Tibial artery (tissue), 4 donors: ENCODE measurements at regions not wholly inside any gene's neighbourhood (a gene's known extent, or its start where the extent isn't known, plus 50 kb on each side); places are given as distances from the start of the nearest gene placed in this dataset.

Experiments
- DNase-seq, 2 donors: peaks; one replicate each; pipeline ENCODE4 v3.0.0-alpha.2; 2019
- H3K27ac ChIP-seq, 2 donors: fragments of 200-600 bp; sonication (generic) in 1 of 2; 1 replicate in 1 of 2; 2 replicates in 1 of 2; pipeline ENCODE4 v1.5.1; 2018 to 2019; ENCODE audit warnings: mild to moderate bottlenecking in 1 of 2
- H3K27me3 ChIP-seq, 2 donors: fragments of 200-600 bp; sonication (generic) in 1 of 2; one replicate each; pipeline versions ENCODE4 v1.5.1 to v1.6.0; 2016 to 2019
- H3K36me3 ChIP-seq, 3 donors: fragments of 200-600 bp; sonication (generic) in 2 of 3; one replicate each; pipeline ENCODE4 v1.5.1; 2016 to 2019; ENCODE audit warnings: mild to moderate bottlenecking in 2 of 3
- H3K4me1 ChIP-seq, 4 donors: fragments of 200-600 bp; sonication (generic) in 2 of 4; 1 replicate in 3 of 4; 2 replicates in 1 of 4; pipeline ENCODE4 v1.5.1; 2016 to 2019
- H3K4me3 ChIP-seq, 2 donors: fragments of 200-600 bp; sonication (generic) in 1 of 2; 1 replicate in 1 of 2; 2 replicates in 1 of 2; pipeline ENCODE4 v1.5.1; 2018 to 2019; ENCODE audit warnings: mild to moderate bottlenecking in 2 of 2
- H3K9me3 ChIP-seq, 3 donors: fragments of 200-600 bp; sonication (generic) in 1 of 3; one replicate each; pipeline ENCODE4 v1.5.1; 2016 to 2019
- CTCF ChIP-seq, 2 experiments: fragments of 200-600 bp in 1 of 2; fragments of 450-650 bp in 1 of 2; IDR thresholded peaks; one replicate each; pipeline ENCODE4 v1.5.1; 2017 to 2019; ENCODE audit warnings: antibody characterized with exemption in 2 of 2, mild to moderate bottlenecking in 1 of 2, moderate library complexity in 1 of 2
- intact Hi-C: fragments of 100-400 bp; cut with DNase I; formaldehyde crosslinking; loops from one replicate; pipeline ENCODE4 v1.15.0; 2023; ENCODE audit warnings: low total_unique reads

DNA sequence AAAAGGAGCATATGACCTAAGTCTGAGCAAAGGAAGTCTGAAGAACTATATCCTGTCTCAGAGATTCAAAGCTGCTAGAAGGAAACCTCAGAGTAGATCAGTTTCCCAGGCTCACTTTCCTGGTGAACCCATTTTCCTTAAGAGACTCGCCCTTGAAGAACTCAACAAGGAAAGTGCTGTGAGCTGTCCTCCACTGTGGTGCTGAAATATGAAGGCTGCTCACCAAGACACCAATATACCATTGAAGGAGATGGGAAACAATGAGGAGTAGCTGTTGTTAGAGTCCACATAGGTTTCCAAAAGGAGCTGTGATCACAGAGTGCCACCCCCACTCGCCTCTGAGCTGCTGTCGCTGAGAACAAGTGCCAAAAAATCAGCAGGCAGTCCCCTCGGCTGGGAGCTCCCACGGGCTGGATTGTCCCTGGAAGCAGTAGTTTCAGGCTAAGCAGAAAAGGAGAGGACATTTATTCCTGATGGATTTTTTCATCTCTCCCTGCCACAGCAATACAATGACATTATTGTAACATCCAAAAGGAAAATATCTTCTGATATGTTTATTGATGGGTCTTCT lies 282.1 kb downstream of the RPS29 start:
- Histone ChIP-seq H3K27ac (no peak overlapping the region), H3K36me3 (no peaks in the 10 kb centered on the region), H3K4me1 (no peaks in the 10 kb centered on the region), H3K9me3 (no peaks in the 10 kb centered on the region), H3K4me3 (no peak overlapping the region), H3K27me3 (no peaks in the 10 kb centered on the region)
- TF ChIP-seq CTCF (IDR thresholded peaks at IDR 0.05) = no peak
- DNase-seq = no peak
- intact Hi-C loops = no loop called here

GRCh38 chr14:49297102-49297501 lies 289.1 kb downstream of the RPS29 start:
- H3K9me3 ChIP-seq = no peaks in the 10 kb centered on the region
- H3K27me3 ChIP-seq = no peaks in the 10 kb centered on the region
- no peak overlapping the region for H3K4me3 ChIP-seq
- no peaks in the 10 kb centered on the region for H3K4me1 ChIP-seq
- no peak for DNase-seq
- intact Hi-C loops = no loop called here
- H3K27ac ChIP-seq = no peak overlapping the region
- no peak for TF ChIP-seq CTCF (IDR thresholded peaks at IDR 0.05)
- H3K36me3 ChIP-seq = no peaks in the 10 kb centered on the region

- Histone ChIP-seq H3K4me1 (no peaks in the 10 kb centered on the region), H3K9me3 (no peaks in the 10 kb centered on the region), H3K36me3 (no peaks in the 10 kb centered on the region), H3K27me3 (no peaks in the 10 kb centered on the region), H3K4me3 (no peak overlapping the region), H3K27ac (no peak overlapping the region)
- DNase-seq = no peak
- TF ChIP-seq CTCF (IDR thresholded peaks at IDR 0.05) = no peak
- intact Hi-C loops = no loop called here
Measured at GRCh38 chr14:49294621-49295148, 291.5 kb downstream of the RPS29 start.

- Histone ChIP-seq H3K27ac (no peak overlapping the region), H3K4me3 (no peak overlapping the region), H3K27me3 (no peaks in the 10 kb centered on the region), H3K9me3 (no peaks in the 10 kb centered on the region), H3K4me1 (no peaks in the 10 kb centered on the region), H3K36me3 (no peaks in the 10 kb centered on the region)
- intact Hi-C loops = no loop called here
- TF ChIP-seq CTCF (IDR thresholded peaks at IDR 0.05) = no peak
- DNase-seq = no peak
Measured at GRCh38 chr14:49287004-49287403, 299.2 kb downstream of the RPS29 start.

DNA sequence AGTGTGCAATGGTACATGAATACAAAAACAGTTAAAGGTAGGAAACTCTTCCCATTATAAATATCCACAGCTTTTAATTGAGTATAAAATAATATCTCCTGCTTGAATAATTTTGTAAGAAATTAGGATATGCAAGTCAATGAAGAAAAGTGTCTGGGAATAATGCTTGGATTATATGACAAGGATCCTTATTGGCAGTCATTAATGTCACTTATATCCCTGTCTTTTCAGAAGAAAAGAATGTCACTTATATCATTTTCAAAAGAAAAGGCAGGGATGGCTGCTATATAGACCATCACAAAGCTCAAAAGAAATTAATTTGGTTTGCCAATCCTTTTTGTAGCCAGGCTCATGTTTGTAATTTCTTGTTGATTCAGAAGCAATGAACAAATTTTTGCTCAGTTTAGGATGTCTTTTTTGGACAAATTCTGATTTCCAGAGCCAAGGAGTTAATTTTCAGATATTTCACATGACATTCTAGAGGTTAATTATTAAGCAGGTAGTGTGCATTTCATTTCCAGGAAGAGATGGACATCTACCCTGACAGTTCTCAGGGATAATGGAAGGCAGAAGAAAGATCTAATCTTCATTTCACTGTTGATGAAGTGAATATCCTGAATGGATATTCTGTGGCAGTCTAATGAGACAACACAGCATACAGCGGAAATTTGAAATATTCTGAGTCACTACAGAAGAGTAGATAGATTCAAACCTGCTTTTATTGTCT lies 299.8 kb downstream of the RPS29 start:
- DNase-seq = no peak
- no peaks in the 10 kb centered on the region for H3K9me3 ChIP-seq
- intact Hi-C loops = no loop called here
- no peak overlapping the region for H3K4me3 ChIP-seq
- no peak overlapping the region for H3K27ac ChIP-seq
- no peaks in the 10 kb centered on the region for H3K27me3 ChIP-seq
- no peaks in the 10 kb centered on the region for H3K36me3 ChIP-seq
- no peak for TF ChIP-seq CTCF (IDR thresholded peaks at IDR 0.05)
- H3K4me1 ChIP-seq = no peaks in the 10 kb centered on the region
